ENCODE measurements at regions not wholly inside any gene's neighbourhood (a gene's known extent, or its start where the extent isn't known, plus 50 kb on each side); places are given as distances from the start of the nearest gene placed in this dataset.

GRCh38 chr2:18161681-18162080, 283.2 kb downstream of the KCNS3 start:
- no peak overlapping the region for H3K4me3 Mint-ChIP-seq
- H3K27me3 Mint-ChIP-seq (ENCODE audit: low read depth) = peaks cover 9% of the 10 kb centered on the region
- H3K27ac Mint-ChIP-seq = no peak overlapping the region
- no peaks in the 10 kb centered on the region for H3K36me3 Mint-ChIP-seq (ENCODE audit: low read depth)
- H3K9me3 Mint-ChIP-seq = peaks cover 16% of the 10 kb centered on the region
- no peak for TF ChIP-seq CTCF (IDR thresholded peaks at IDR 0.05; ENCODE audit: unreplicated experiment in 3 of 3)
- peaks cover 18% of the 10 kb centered on the region for H3K4me1 Mint-ChIP-seq

- peaks cover 18% of the 10 kb centered on the region for H3K4me1 Mint-ChIP-seq
- no peak overlapping the region for H3K4me3 Mint-ChIP-seq
- H3K27me3 Mint-ChIP-seq (ENCODE audit: low read depth) = peaks cover 3% of the 10 kb centered on the region
- H3K9me3 Mint-ChIP-seq = peaks cover 7% of the 10 kb centered on the region
- H3K36me3 Mint-ChIP-seq (ENCODE audit: low read depth) = no peaks in the 10 kb centered on the region
- peak overlapping the region; percentile 36 to 51 (median 39) for H3K27ac Mint-ChIP-seq
- TF ChIP-seq CTCF (IDR thresholded peaks at IDR 0.05; ENCODE audit: unreplicated experiment in 3 of 3) = no peak
These were observed 281.4 kb downstream of the KCNS3 start for GRCh38 chr2:18159896-18160295.

GRCh38 chr2:18156421-18156820, 278.0 kb downstream of the KCNS3 start:
- Mint-ChIP-seq H3K4me1 (peaks cover 26% of the 10 kb centered on the region), H3K27ac (no peak overlapping the region), H3K9me3 (no peaks in the 10 kb centered on the region), H3K4me3 (no peak overlapping the region), H3K27me3 (ENCODE audit: low read depth) (no peaks in the 10 kb centered on the region), H3K36me3 (ENCODE audit: low read depth) (no peaks in the 10 kb centered on the region)
- no peak for TF ChIP-seq CTCF (IDR thresholded peaks at IDR 0.05; ENCODE audit: unreplicated experiment in 3 of 3)

- H3K27ac Mint-ChIP-seq = no peak overlapping the region
- no peak for TF ChIP-seq CTCF (IDR thresholded peaks at IDR 0.05; ENCODE audit: unreplicated experiment in 3 of 3)
- no peaks in the 10 kb centered on the region for H3K27me3 Mint-ChIP-seq (ENCODE audit: low read depth)
- H3K36me3 Mint-ChIP-seq (ENCODE audit: low read depth) = no peaks in the 10 kb centered on the region
- peaks cover 26% of the 10 kb centered on the region for H3K4me1 Mint-ChIP-seq
- H3K9me3 Mint-ChIP-seq = no peaks in the 10 kb centered on the region
- no peak overlapping the region for H3K4me3 Mint-ChIP-seq
These were observed 277.5 kb downstream of the KCNS3 start for GRCh38 chr2:18156002-18156401.

- TF ChIP-seq CTCF (IDR thresholded peaks at IDR 0.05; ENCODE audit: unreplicated experiment in 3 of 3) = no peak
- Mint-ChIP-seq H3K27ac (no peak overlapping the region), H3K36me3 (ENCODE audit: low read depth) (no peaks in the 10 kb centered on the region), H3K4me1 (peaks cover 19% of the 10 kb centered on the region), H3K9me3 (no peaks in the 10 kb centered on the region), H3K27me3 (ENCODE audit: low read depth) (no peaks in the 10 kb centered on the region), H3K4me3 (no peak overlapping the region)
These were observed 276.3 kb downstream of the KCNS3 start for GRCh38 chr2:18154812-18155211.

GRCh38 chr2:18154259-18154658, 275.8 kb downstream of the KCNS3 start:
- Mint-ChIP-seq H3K36me3 (ENCODE audit: low read depth) (no peaks in the 10 kb centered on the region), H3K4me3 (no peak overlapping the region), H3K9me3 (no peaks in the 10 kb centered on the region), H3K27me3 (ENCODE audit: low read depth) (no peaks in the 10 kb centered on the region), H3K4me1 (peaks cover 15% of the 10 kb centered on the region), H3K27ac (no peak overlapping the region)
- no peak for TF ChIP-seq CTCF (IDR thresholded peaks at IDR 0.05; ENCODE audit: unreplicated experiment in 3 of 3)
